ENCODE measurements at regions not wholly inside any gene's neighbourhood (a gene's known extent, or its start where the extent isn't known, plus 50 kb on each side); places are given as distances from the start of the nearest gene placed in this dataset.

GRCh38 chr13:97658556-97658955 is 224.6 kb downstream of the RAP2A start:
- Mint-ChIP-seq H3K27me3 (ENCODE audit: low read depth, unreplicated experiment) (peaks cover 4% of the 10 kb centered on the region), H3K36me3 (ENCODE audit: low read depth, unreplicated experiment) (no peaks in the 10 kb centered on the region), H3K4me3 (ENCODE audit: unreplicated experiment) (no peak overlapping the region), H3K9me3 (ENCODE audit: unreplicated experiment) (no peaks in the 10 kb centered on the region), H3K4me1 (ENCODE audit: low read depth, unreplicated experiment) (no peaks in the 10 kb centered on the region), H3K27ac (ENCODE audit: unreplicated experiment) (no peak overlapping the region)
- Histone ChIP-seq H3K4me1 (ENCODE audit: insufficient read depth, low read length) (no peaks in the 10 kb centered on the region), H3K9ac (ENCODE audit: low read length) (no peak overlapping the region), H3K9me3 (ENCODE audit: insufficient read depth, low read depth, low read length) (no peaks in the 10 kb centered on the region), H3K27me3 (ENCODE audit: insufficient read depth, low read length) (no peaks in the 10 kb centered on the region), H3K79me2 (ENCODE audit: insufficient read depth, low read length) (no peaks in the 10 kb centered on the region), H4K20me1 (ENCODE audit: insufficient read depth, low read length) (no peaks in the 10 kb centered on the region), H3K36me3 (ENCODE audit: insufficient read depth, low read length) (no peaks in the 10 kb centered on the region), H3K4me2 (ENCODE audit: low read length) (no peak overlapping the region), H3K4me3 (ENCODE audit: insufficient read depth, low read depth, low read length) (no peak overlapping the region), H3K27ac (ENCODE audit: low read depth, low read length) (no peak overlapping the region), H2AFZ (ENCODE audit: low read depth, low read length) (no peak overlapping the region)
- DNase-seq (ENCODE audit: low read depth) (no peak), FAIRE-seq (no peak)
- no peak for TF ChIP-seq EZH2 (IDR thresholded peaks at IDR 0.05; ENCODE audit: insufficient read depth, low read length)
- TF ChIP-seq, protein P1, sequence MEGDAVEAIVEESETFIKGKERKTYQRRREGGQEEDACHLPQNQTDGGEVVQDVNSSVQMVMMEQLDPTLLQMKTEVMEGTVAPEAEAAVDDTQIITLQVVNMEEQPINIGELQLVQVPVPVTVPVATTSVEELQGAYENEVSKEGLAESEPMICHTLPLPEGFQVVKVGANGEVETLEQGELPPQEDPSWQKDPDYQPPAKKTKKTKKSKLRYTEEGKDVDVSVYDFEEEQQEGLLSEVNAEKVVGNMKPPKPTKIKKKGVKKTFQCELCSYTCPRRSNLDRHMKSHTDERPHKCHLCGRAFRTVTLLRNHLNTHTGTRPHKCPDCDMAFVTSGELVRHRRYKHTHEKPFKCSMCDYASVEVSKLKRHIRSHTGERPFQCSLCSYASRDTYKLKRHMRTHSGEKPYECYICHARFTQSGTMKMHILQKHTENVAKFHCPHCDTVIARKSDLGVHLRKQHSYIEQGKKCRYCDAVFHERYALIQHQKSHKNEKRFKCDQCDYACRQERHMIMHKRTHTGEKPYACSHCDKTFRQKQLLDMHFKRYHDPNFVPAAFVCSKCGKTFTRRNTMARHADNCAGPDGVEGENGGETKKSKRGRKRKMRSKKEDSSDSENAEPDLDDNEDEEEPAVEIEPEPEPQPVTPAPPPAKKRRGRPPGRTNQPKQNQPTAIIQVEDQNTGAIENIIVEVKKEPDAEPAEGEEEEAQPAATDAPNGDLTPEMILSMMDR (IDR thresholded peaks at IDR 0.05; ENCODE audit: insufficient read depth, low read depth, low read length): no peak

- Histone ChIP-seq H3K4me3 (ENCODE audit: insufficient read depth, low read depth, low read length) (no peak overlapping the region), H3K36me3 (ENCODE audit: insufficient read depth, low read length) (no peaks in the 10 kb centered on the region), H3K4me2 (ENCODE audit: low read length) (no peak overlapping the region), H4K20me1 (ENCODE audit: insufficient read depth, low read length) (no peaks in the 10 kb centered on the region), H3K79me2 (ENCODE audit: insufficient read depth, low read length) (no peaks in the 10 kb centered on the region), H3K9me3 (ENCODE audit: insufficient read depth, low read depth, low read length) (no peaks in the 10 kb centered on the region), H3K9ac (ENCODE audit: low read length) (no peak overlapping the region), H2AFZ (ENCODE audit: low read depth, low read length) (no peak overlapping the region), H3K27ac (ENCODE audit: low read depth, low read length) (no peak overlapping the region), H3K4me1 (ENCODE audit: insufficient read depth, low read length) (no peaks in the 10 kb centered on the region), H3K27me3 (ENCODE audit: insufficient read depth, low read length) (no peaks in the 10 kb centered on the region)
- H3K27ac Mint-ChIP-seq (ENCODE audit: unreplicated experiment): no peak overlapping the region
- H3K9me3 Mint-ChIP-seq (ENCODE audit: unreplicated experiment): no peaks in the 10 kb centered on the region
- no peak for DNase-seq (ENCODE audit: low read depth)
- no peak for FAIRE-seq
- peaks cover 7% of the 10 kb centered on the region for H3K27me3 Mint-ChIP-seq (ENCODE audit: low read depth, unreplicated experiment)
- no peaks in the 10 kb centered on the region for H3K4me1 Mint-ChIP-seq (ENCODE audit: low read depth, unreplicated experiment)
- TF ChIP-seq EZH2 (IDR thresholded peaks at IDR 0.05; ENCODE audit: insufficient read depth, low read length): no peak
- TF ChIP-seq, protein P1 (IDR thresholded peaks at IDR 0.05; ENCODE audit: insufficient read depth, low read depth, low read length): no peak
- no peak overlapping the region for H3K4me3 Mint-ChIP-seq (ENCODE audit: unreplicated experiment)
- peaks cover 2% of the 10 kb centered on the region for H3K36me3 Mint-ChIP-seq (ENCODE audit: low read depth, unreplicated experiment)
Observed at GRCh38 chr13:97659602-97660001, 225.6 kb downstream of the RAP2A start.

DNA sequence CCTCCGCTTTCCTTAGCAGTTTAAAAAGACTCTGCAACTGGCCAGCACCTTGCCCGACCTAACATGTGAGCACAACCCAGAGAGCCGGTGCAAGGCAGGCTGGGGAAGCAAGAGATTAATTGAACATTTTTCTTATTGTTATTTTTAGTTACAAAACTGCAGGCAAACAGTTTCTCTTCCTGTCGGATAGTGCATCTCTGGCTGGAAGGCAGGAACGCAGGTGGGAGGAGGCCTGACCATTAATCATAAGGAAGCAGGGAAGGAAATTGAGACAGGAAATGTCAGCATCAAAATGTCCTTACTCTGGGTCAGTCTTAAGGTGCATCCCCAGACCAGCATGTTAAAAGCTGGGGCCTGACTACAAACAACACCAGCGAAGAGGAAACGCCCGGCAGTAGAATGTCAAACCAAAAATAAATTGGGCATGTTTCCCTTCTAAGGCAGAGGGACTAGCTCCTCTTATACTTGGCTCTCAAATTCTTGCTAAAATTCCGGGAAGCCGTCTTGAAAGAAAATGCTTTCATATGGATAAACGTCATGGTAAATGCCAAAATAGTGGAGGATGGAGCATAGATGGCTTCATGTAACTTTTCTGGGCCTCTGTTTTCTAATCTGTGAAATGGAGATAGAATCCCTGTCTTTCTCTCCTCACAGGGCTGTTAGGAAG is 226.8 kb downstream of the RAP2A start:
- H3K27me3 ChIP-seq (ENCODE audit: insufficient read depth, low read length): no peaks in the 10 kb centered on the region
- no peak overlapping the region for H3K4me2 ChIP-seq (ENCODE audit: low read length)
- H3K4me3 ChIP-seq (ENCODE audit: insufficient read depth, low read depth, low read length): no peak overlapping the region
- H3K36me3 Mint-ChIP-seq (ENCODE audit: low read depth, unreplicated experiment): peaks cover 2% of the 10 kb centered on the region
- no peak overlapping the region for H3K27ac Mint-ChIP-seq (ENCODE audit: unreplicated experiment)
- H3K27ac ChIP-seq (ENCODE audit: low read depth, low read length): no peak overlapping the region
- H3K27me3 Mint-ChIP-seq (ENCODE audit: low read depth, unreplicated experiment): peaks cover 7% of the 10 kb centered on the region
- H4K20me1 ChIP-seq (ENCODE audit: insufficient read depth, low read length): no peaks in the 10 kb centered on the region
- H3K9me3 ChIP-seq (ENCODE audit: insufficient read depth, low read depth, low read length): no peaks in the 10 kb centered on the region
- H3K4me1 ChIP-seq (ENCODE audit: insufficient read depth, low read length): no peaks in the 10 kb centered on the region
- FAIRE-seq (no peak), DNase-seq (ENCODE audit: low read depth) (no peak)
- TF ChIP-seq, protein P1 (IDR thresholded peaks at IDR 0.05; ENCODE audit: insufficient read depth, low read depth, low read length): no peak
- no peak for TF ChIP-seq EZH2 (IDR thresholded peaks at IDR 0.05; ENCODE audit: insufficient read depth, low read length)
- no peaks in the 10 kb centered on the region for H3K36me3 ChIP-seq (ENCODE audit: insufficient read depth, low read length)
- H3K9ac ChIP-seq (ENCODE audit: low read length): no peak overlapping the region
- no peak overlapping the region for H3K4me3 Mint-ChIP-seq (ENCODE audit: unreplicated experiment)
- H2AFZ ChIP-seq (ENCODE audit: low read depth, low read length): no peak overlapping the region
- peaks cover 3% of the 10 kb centered on the region for H3K9me3 Mint-ChIP-seq (ENCODE audit: unreplicated experiment)
- H3K4me1 Mint-ChIP-seq (ENCODE audit: low read depth, unreplicated experiment): no peaks in the 10 kb centered on the region
- H3K79me2 ChIP-seq (ENCODE audit: insufficient read depth, low read length): no peaks in the 10 kb centered on the region
